Activated effector memory CD4-positive, alpha-beta T cell treated with Interleukin-2 at 50 U/mL for 16 hours (primary cell): ENCODE measurements at regions not wholly inside any gene's neighbourhood (a gene's known extent, or its start where the extent isn't known, plus 50 kb on each side); places are given as distances from the start of the nearest gene placed in this dataset.
"Not testable (repeated sequence)": the region's sequence is repeated elsewhere in the genome, so short reads cannot be mapped to it uniquely, and the experiment has no call there.

ENCODE experiments used
- DNase-seq: peaks from one replicate; pipeline ENCODE4 v3.0.0-alpha.2; 2020

DNA sequence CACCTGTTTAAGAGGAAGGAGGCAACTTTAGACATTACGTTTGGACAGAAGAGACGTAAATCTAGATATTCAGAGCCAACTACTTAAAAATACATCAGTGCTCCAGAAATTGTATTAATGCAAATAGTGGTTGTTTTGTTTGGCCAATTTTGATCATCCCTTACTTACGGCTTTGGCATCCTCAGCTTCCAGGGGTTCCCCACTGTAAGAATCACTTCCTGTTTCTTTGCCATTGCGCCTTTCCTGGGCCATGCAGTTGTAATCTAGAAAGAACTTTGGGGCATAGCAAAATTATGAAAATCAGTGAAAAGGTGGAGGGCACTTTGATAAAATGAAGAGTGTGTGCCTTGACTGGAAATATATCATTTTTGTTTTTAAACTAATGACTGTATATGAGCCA is 537.2 kb upstream of the TLE4 start:
- no peak for DNase-seq

DNA sequence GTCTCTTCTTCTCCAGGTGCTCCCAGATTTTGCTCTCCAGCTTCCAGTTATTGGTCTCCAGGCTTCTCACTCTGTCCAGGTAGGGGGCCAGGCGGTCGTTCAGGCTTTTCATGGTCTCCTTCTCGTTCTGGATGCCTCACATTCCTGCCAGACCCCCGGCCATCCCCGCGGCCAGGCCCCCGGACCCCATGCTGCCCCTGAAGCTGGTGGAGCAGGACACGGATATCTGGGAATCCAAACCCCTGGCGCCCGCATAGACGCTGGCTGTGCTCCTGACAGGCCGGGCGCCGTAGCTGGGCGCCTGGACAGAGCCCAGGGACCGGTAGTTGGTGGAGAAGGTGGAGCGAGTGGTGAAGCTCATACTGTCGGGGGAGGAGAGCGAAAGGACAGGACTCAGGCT is 534.4 kb upstream of the TLE4 start:
- DNase-seq: no peak

- DNase-seq: no peak
These were observed 531.1 kb upstream of the TLE4 start for GRCh38 chr9:79040671-79041070.

GRCh38 chr9:79041266-79041665 is 530.5 kb upstream of the TLE4 start:
- no peak for DNase-seq

DNA sequence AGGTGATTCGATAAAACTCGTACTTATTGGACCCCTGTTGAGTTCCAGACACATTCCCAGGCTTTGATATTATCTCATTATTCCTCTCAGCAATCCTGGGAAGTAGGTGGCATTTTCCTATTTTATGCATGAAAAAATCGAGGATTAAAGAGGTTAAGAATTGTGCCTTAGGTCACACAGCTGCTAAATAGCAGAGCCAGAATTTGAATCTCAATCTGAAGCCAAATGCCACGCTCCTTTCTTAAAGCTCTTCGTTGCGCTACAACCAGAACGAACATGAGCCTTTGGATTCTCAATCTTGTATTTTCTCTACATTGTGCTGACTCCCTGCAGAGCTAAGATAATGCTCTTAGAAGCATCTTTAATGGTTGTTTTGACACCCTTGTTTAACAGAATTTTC is 527.8 kb upstream of the TLE4 start:
- DNase-seq: no peak

DNA sequence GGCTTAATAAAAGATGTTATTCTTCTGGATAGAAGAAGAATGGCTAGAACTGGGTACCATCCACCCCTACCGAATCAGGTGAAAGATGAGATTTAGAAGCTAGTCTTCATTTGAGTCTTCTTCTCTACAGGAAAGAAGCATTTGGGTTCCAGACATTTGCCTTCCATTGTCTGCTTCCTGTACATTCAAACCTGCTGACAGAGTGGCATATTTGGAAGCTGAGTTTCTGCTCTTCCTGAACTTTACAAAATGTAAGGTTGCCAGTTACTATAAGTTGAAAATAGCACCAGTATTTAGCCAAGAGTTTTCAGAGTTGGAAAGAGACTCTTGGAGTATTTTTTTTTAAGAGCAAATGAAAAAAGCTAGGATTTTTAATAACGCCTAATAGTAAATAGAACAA is 525.4 kb upstream of the TLE4 start:
- DNase-seq: no peak

- DNase-seq: no peak
These were observed 522.4 kb upstream of the TLE4 start for GRCh38 chr9:79049371-79049770.

DNA sequence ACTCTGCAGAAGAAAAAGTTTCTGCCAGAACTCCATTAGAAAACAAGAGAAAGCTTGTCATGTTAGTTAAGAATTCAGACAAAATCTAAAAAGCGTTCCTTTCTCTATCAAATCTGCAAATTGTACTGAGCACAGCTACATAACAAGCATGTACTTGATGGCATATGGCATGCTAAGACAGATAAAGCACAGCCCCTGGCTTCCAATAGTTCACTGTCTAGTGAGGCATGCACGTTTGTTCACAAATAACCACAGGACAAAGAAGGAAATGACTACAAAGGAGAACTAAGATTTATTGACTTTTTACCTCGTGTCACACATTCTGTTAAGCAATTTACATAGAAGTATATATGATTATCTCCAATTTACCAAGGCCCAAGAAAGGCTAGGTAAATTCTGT is 518.2 kb upstream of the TLE4 start:
- DNase-seq: no peak

- no peak for DNase-seq
These were observed 517.3 kb upstream of the TLE4 start for GRCh38 chr9:79054500-79054899.

GRCh38 chr9:79056041-79056440 is 515.7 kb upstream of the TLE4 start:
- no peak for DNase-seq

GRCh38 chr9:79057576-79057975 is 514.2 kb upstream of the TLE4 start:
- DNase-seq: no peak

DNA sequence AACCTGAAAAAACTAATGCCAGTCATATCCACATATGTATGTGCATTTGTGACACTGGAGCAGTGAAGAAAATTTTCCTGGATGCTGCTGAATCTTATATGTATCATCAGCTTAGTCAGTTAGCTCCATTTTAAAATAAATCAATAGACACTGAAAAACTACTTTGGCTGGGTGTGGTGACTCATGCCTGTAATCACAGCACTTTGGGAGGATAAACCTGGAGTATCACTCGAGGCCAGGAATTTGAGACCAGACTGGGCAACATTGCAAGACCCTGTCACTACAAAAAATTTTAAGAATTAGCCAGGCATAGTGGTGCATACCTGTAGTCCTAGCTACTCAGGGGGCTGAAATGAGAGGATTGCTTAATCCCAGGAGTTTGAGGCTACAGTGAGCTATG is 511.0 kb upstream of the TLE4 start:
- no peak for DNase-seq

DNA sequence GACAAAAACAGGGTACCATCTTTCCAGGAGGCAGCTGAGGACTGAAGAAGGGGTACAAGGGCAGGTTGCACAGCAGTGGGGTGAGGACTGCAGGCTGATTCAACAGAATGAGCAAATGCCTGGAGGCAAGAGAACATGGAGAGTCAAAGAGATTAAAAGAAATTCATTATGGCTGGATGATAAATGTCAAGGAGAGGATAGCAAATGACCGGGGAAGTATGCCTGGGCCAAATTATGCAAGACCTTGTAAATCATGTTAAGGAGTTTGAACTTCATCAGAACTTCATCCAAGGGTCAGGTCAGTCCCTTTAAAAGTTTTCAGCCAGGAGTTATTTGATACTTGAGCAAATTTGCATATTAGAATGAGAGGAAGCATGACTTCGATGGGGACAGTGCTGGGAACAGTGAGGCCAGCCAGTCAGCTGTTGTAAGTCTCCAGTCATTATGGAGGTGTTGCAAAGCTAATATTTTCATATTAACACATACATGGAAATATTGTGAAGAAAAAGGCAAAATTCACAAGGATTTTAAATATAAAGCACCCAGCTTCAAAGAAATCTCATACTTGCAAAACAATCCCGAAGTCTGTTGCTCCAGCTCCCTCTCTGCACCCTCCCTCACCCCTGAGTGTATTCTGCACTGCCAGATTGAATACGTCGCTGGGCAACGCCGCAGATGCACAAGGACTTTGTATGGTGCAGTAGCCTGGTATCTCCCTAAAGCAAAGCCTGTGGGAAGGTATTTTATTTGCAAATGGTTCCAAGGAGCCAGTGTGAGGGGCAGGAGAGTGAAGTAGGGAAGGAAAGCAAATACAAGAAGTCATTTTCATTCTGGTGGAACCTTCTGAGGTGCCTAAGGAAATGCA is 509.8 kb upstream of the TLE4 start:
- no peak for DNase-seq

- DNase-seq: no peak
These were observed 498.6 kb upstream of the TLE4 start for GRCh38 chr9:79073201-79073600.

GRCh38 chr9:79080536-79080935 is 491.2 kb upstream of the TLE4 start:
- no peak for DNase-seq

GRCh38 chr9:79083621-79084020 is 488.1 kb upstream of the TLE4 start:
- no peak for DNase-seq

GRCh38 chr9:79087133-79087532 is 484.6 kb upstream of the TLE4 start:
- no peak for DNase-seq

DNA sequence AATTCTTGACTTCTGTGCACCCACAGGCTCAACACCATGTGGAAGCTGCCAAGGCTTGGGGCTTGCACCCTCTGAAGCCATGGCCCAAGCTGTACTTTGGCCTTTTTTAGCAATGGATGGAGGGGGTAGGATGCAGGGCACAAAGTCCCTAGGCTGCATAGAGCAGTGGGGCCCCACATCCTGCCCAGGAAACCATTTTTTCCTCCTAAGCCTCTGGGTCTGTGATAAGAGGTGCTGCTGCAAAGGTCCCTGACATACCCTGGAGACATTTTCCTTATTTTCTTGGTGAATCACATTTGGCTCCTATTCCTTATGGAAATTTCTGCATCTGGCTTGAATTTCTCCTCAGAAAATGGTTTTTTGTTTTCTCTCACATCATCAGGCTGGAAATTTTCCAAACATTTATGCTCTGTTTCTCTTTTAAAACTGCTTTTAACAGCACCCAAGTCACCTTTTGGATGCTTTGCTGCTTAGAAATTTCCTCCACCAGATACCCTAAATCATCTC is 482.7 kb upstream of the TLE4 start:
- DNase-seq: no peak

GRCh38 chr9:79089851-79090250 is 481.9 kb upstream of the TLE4 start:
- DNase-seq: not testable (repeated sequence)

DNA sequence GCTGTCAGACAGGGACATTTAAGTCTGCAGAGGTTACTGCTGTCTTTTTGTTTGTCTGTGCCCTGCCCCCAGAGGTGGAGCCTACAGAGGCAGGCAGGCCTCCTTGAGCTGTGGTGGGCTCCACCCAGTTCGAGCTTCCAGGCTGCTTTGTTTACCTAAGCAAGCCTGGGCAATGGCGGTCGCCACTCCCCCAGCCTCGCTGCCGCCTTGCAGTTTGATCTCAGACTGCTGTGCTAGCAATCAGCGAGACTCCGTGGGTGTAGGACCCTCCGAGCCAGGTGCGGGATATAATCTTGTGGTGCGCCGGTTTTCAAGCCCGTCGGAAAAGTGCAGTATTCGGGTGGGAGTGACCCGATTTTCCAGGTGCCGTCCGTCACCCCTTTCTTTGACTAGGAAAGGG is 468.5 kb upstream of the TLE4 start:
- not testable (repeated sequence) for DNase-seq

DNA sequence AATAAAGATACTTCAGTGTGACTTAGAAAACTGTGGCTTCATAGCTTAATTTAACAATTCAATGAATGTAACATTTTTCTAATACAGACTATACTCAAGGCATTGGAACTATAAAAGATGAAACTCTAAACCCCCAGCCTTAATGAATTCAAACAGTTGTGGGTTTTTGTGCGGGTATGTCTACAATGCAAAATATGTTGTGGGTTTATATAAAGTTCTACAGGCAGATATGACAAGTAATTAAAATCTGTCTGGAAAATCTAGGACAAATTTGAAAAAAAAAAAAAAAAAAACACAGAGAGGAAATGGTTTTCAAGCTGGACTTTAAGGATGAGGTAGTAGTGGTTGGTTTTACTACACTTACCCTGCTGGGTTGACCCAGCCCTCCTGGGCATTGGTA is 467.5 kb upstream of the TLE4 start:
- no peak for DNase-seq

- no peak for DNase-seq
These were observed 466.8 kb upstream of the TLE4 start for GRCh38 chr9:79104951-79105350.

DNA sequence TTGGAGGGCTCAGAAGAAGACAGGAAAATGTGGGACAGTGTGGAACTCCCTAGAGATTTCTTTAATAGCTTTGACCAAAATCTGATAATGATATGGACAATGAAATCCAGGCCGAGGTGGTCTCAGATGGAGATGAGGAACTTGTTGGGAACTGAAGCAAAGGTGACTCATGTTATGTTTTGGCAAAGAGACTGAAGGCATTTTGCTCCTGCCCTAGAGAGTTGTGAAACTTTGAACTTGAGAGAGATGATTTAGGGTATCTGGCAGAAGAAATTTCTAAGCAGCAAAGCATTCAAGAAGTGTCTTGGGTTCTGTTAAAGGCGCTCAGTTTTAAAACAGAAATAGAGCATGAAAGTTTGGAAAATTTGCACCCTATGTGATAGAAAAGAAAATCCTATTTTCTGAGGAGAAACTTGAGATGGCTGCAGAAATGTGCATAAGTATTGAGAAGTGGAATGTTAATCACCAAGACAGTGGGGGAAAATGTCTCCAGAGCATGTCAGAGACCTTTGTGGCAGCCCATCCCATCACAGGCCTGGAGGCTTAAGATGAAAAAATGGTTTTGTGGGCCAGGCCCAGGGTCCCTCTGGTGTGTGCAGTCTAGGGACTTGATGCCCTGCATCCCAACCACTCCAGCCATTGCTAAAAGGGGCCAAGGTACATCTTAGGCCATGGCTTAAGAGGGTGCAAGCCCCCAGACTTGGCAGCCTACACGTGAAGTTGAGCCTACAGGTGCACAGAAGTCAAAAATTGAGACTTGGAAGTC is 463.7 kb upstream of the TLE4 start:
- DNase-seq: no peak

DNA sequence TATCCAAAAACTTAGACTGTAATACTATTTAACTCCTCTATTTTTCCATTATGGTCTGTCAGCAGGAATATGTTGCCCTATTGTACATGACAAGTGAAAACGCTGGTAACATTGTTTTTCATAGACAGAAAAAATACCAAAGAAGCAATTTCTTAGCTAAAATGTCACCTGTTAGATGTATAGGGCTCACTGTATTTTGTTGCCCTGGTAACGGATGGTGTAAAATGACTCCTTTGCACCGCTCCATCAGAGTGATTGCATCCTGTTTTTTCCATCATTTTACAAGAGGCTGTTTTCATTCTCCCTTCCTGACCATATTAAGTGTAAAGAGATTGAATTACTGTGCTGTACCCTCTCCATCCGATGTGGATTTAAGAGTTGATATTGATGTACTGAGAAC is 460.1 kb upstream of the TLE4 start:
- DNase-seq: no peak
